WTC11 (cell line): ENCODE measurements at regions not wholly inside any gene's neighbourhood (a gene's known extent, or its start where the extent isn't known, plus 50 kb on each side); places are given as distances from the start of the nearest gene placed in this dataset.

Source experiments
- ATAC-seq: fragments of 200-7000 bp; cut with Tn5 transposase; 2 replicates; pipeline ENCODE4 v1.10.0; 2021; ENCODE audit warnings: mild to moderate bottlenecking, moderate library complexity
- CTCF ChIA-PET: fragments of 300-600 bp; sonication (Branson Sonifier 250); formaldehyde crosslinking; loops from one replicate; lab custom pipeline; 2021; ENCODE audit warnings: antibody characterized with exemption; lab: Charles Lee
- POLR2A ChIA-PET: fragments of 350-600 bp; sonication (Branson Sonifier 250); formaldehyde crosslinking; loops from one replicate; lab custom pipeline; 2021; ENCODE audit warnings: antibody characterized with exemption; lab: Charles Lee
- DNase-seq: peaks from one replicate; pipeline ENCODE4 v3.0.0; 2021; ENCODE audit warnings: low spot score
- H3K27ac Mint-ChIP-seq: 2 replicates; pipeline ENCODE4 v1.8.0; 2021; ENCODE audit warnings: mixed read lengths
- H3K27me3 Mint-ChIP-seq: 2 replicates; pipeline ENCODE4 v1.8.0; 2021; ENCODE audit warnings: low read depth, mild to moderate bottlenecking, moderate library complexity, mixed read lengths
- H3K36me3 Mint-ChIP-seq: 2 replicates; pipeline ENCODE4 v1.8.0; 2021; ENCODE audit warnings: mixed read lengths
- H3K4me1 Mint-ChIP-seq: 2 replicates; pipeline ENCODE4 v1.8.0; 2022; ENCODE audit warnings: mixed read lengths
- H3K4me3 Mint-ChIP-seq: 2 replicates; pipeline ENCODE4 v1.8.0; 2021; ENCODE audit warnings: mild to moderate bottlenecking, moderate library complexity, mixed read lengths
- H3K9me3 Mint-ChIP-seq: 2 replicates; pipeline ENCODE4 v1.8.0; 2021; ENCODE audit warnings: mixed read lengths
- ATF1 ChIP-seq: sonication (generic); formaldehyde crosslinking; IDR thresholded peaks from 2 replicates; pipeline ENCODE4 v1.8.1; 2023; ENCODE audit warnings: mild to moderate bottlenecking, moderate library complexity, missing genetic modification reagents
- CBFB ChIP-seq: sonication (generic); formaldehyde crosslinking; IDR thresholded peaks from 2 replicates; pipeline ENCODE4 v1.8.1; 2022; ENCODE audit warnings: mild to moderate bottlenecking, low read depth, missing genetic modification reagents
- ELF4 ChIP-seq: sonication (generic); formaldehyde crosslinking; IDR thresholded peaks from 2 replicates; pipeline ENCODE4 v1.8.1; 2022; ENCODE audit warnings: low read depth, mild to moderate bottlenecking, moderate library complexity, missing genetic modification reagents
- FOXP1 ChIP-seq: sonication (generic); formaldehyde crosslinking; IDR thresholded peaks from 2 replicates; pipeline ENCODE4 v1.8.0; 2022; ENCODE audit warnings: missing genetic modification reagents, mild to moderate bottlenecking, moderate library complexity, borderline replicate concordance
- GABPB1 ChIP-seq: sonication (generic); formaldehyde crosslinking; IDR thresholded peaks from 2 replicates; pipeline ENCODE4 v1.8.1; 2023; ENCODE audit warnings: mild to moderate bottlenecking, missing genetic modification reagents
- GTF2I ChIP-seq: fragments of 250-450 bp; sonication (Bioruptor Pico); conservative IDR thresholded peaks from 2 replicates; pipeline ENCODE4 v1.4.0; 2021; ENCODE audit warnings: mild to moderate bottlenecking
- OVOL2 ChIP-seq: fragments of 250-450 bp; sonication (Bioruptor Pico); IDR thresholded peaks from 2 replicates; pipeline ENCODE4 v1.9.0; 2021; ENCODE audit warnings: mild to moderate bottlenecking, borderline replicate concordance
- SMAD3 ChIP-seq: sonication (generic); formaldehyde crosslinking; IDR thresholded peaks from 2 replicates; pipeline ENCODE4 v1.8.0; 2022; ENCODE audit warnings: missing genetic modification reagents, mild to moderate bottlenecking, borderline replicate concordance
- ZNF121 ChIP-seq: sonication (generic); formaldehyde crosslinking; IDR thresholded peaks from 2 replicates; pipeline ENCODE4 v1.8.0; 2023; ENCODE audit warnings: missing genetic modification reagents
- ZNF138 ChIP-seq: sonication (generic); formaldehyde crosslinking; conservative IDR thresholded peaks from 2 replicates; pipeline ENCODE4 v1.8.1; 2022; ENCODE audit warnings: mild to moderate bottlenecking, moderate library complexity, missing genetic modification reagents
- TF ChIP-seq, protein P1 (sequence below): sonication (generic); formaldehyde crosslinking; IDR thresholded peaks from 2 replicates; pipeline ENCODE4 v1.8.0; 2022; ENCODE audit warnings: mild to moderate bottlenecking, missing genetic modification reagents
- TF ChIP-seq, protein P2 (sequence below): sonication (generic); formaldehyde crosslinking; IDR thresholded peaks from 2 replicates; pipeline ENCODE4 v1.8.1; 2023; ENCODE audit warnings: mild to moderate bottlenecking, moderate library complexity, missing genetic modification reagents
- TF ChIP-seq, protein P3 (sequence below): fragments of 250-450 bp; sonication (Bioruptor Pico); conservative IDR thresholded peaks from 2 replicates; pipeline ENCODE4 v1.9.0; 2021; ENCODE audit warnings: mild to moderate bottlenecking
- TF ChIP-seq, protein P4 (sequence below): fragments of 250-450 bp; sonication (Bioruptor Pico); IDR thresholded peaks from 2 replicates; pipeline ENCODE4 v1.9.0; 2021; ENCODE audit warnings: moderate library complexity, mild to moderate bottlenecking, inconsistent platforms, borderline replicate concordance
- TF ChIP-seq, protein P5 (sequence below): sonication (generic); formaldehyde crosslinking; IDR thresholded peaks from 2 replicates; pipeline ENCODE4 v1.8.1; 2022; ENCODE audit warnings: missing genetic modification reagents, borderline replicate concordance
- TF ChIP-seq, protein P6 (sequence below): sonication (generic); formaldehyde crosslinking; IDR thresholded peaks from 2 replicates; pipeline ENCODE4 v1.8.0; 2022; ENCODE audit warnings: missing genetic modification reagents
- TF ChIP-seq, protein P7 (sequence below): sonication (generic); formaldehyde crosslinking; IDR thresholded peaks from 2 replicates; pipeline ENCODE4 v1.8.1; 2022; ENCODE audit warnings: mild to moderate bottlenecking, moderate library complexity, missing genetic modification reagents
- TF ChIP-seq, protein P8 (sequence below): sonication (generic); formaldehyde crosslinking; IDR thresholded peaks from 2 replicates; pipeline ENCODE4 v1.8.0; 2023; ENCODE audit warnings: missing genetic modification reagents, mild to moderate bottlenecking, borderline replicate concordance

DNA sequence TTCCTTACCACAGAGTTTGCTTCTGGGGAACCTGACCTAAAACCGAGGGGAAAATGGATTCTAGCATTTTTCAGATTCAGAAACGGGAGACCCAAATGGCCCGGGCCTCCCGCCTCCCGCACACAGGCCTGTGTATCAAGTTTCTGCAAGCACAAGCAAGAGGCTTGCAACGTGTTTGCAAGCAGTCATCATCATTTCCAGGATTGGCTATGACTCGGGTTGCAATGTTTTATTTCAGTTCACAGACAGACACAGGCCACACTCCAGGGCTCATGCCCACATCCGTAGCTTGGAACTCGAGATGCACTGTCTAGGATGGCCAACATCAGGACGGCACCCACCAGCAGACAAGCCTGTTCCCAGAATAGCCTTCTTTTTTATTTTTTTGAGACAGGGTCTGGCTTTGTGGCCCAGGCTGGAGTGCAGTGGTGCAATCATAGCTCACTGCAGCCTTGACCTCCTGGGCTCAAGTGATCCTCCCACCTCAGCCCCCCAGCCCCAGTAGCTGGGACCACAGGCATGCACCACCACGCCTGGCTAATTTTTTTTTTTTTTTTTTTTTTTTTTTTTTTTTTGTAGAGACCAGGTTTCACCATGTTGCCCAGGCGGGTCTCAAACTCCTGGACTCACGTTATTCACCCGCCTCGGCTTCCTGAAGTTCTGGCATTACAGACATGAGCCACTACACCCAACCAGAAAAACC, 68.1 kb upstream of the FOXK1 start (continued):
- TF ChIP-seq ELF4 (CRISPR knock-in tag) (no peak), GTF2I (no peak), GABPB1 (CRISPR knock-in tag) (no peak), FOXP1 (no peak)
- TF ChIP-seq, protein P1, sequence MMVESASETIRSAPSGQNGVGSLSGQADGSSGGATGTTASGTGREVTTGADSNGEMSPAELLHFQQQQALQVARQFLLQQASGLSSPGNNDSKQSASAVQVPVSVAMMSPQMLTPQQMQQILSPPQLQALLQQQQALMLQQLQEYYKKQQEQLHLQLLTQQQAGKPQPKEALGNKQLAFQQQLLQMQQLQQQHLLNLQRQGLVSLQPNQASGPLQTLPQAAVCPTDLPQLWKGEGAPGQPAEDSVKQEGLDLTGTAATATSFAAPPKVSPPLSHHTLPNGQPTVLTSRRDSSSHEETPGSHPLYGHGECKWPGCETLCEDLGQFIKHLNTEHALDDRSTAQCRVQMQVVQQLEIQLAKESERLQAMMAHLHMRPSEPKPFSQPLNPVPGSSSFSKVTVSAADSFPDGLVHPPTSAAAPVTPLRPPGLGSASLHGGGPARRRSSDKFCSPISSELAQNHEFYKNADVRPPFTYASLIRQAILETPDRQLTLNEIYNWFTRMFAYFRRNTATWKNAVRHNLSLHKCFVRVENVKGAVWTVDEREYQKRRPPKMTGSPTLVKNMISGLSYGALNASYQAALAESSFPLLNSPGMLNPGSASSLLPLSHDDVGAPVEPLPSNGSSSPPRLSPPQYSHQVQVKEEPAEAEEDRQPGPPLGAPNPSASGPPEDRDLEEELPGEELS (CRISPR knock-in tag), result no peak

DNA sequence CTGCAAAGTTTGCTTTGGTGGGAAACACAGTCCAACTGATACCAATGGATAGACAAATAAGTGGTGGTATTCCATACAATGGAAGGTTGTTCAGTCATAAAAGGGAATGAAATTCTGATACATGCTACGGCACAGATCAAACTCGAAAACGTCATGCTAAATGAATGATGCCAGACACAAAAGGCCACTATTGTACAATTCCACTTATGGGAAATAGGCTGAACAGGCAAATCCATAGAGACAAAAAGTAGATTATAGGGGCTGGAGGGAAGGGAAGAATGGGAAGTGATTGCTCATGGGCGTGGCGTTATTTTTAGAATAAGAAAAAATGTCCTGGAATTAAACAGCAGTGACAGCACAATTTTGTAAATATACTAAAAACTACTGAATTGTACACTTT, 66.0 kb upstream of the FOXK1 start:
- no peak overlapping the region for H3K4me3 Mint-ChIP-seq
- no peak for DNase-seq
- H3K27ac Mint-ChIP-seq, result no peak overlapping the region
- ATAC-seq, result no peak
- no peaks in the 10 kb centered on the region for H3K36me3 Mint-ChIP-seq
- CTCF ChIA-PET, result no interaction called here
- no peaks in the 10 kb centered on the region for H3K27me3 Mint-ChIP-seq
- POLR2A ChIA-PET, result no interaction called here
- peaks cover 14% of the 10 kb centered on the region for H3K4me1 Mint-ChIP-seq
- peaks cover 10% of the 10 kb centered on the region for H3K9me3 Mint-ChIP-seq
- TF ChIP-seq, protein P2, sequence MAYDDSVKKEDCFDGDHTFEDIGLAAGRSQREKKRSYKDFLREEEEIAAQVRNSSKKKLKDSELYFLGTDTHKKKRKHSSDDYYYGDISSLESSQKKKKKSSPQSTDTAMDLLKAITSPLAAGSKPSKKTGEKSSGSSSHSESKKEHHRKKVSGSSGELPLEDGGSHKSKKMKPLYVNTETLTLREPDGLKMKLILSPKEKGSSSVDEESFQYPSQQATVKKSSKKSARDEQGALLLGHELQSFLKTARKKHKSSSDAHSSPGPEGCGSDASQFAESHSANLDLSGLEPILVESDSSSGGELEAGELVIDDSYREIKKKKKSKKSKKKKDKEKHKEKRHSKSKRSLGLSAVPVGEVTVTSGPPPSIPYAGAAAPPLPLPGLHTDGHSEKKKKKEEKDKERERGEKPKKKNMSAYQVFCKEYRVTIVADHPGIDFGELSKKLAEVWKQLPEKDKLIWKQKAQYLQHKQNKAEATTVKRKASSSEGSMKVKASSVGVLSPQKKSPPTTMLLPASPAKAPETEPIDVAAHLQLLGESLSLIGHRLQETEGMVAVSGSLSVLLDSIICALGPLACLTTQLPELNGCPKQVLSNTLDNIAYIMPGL (CRISPR knock-in tag), result no peak
- TF ChIP-seq CBFB (no peak), SMAD3 (CRISPR knock-in tag) (no peak), ZNF138 (CRISPR knock-in tag) (no peak), ATF1 (no peak), ZNF121 (CRISPR knock-in tag) (no peak), OVOL2 (CRISPR knock-in tag) (no peak)
- TF ChIP-seq, protein P3, sequence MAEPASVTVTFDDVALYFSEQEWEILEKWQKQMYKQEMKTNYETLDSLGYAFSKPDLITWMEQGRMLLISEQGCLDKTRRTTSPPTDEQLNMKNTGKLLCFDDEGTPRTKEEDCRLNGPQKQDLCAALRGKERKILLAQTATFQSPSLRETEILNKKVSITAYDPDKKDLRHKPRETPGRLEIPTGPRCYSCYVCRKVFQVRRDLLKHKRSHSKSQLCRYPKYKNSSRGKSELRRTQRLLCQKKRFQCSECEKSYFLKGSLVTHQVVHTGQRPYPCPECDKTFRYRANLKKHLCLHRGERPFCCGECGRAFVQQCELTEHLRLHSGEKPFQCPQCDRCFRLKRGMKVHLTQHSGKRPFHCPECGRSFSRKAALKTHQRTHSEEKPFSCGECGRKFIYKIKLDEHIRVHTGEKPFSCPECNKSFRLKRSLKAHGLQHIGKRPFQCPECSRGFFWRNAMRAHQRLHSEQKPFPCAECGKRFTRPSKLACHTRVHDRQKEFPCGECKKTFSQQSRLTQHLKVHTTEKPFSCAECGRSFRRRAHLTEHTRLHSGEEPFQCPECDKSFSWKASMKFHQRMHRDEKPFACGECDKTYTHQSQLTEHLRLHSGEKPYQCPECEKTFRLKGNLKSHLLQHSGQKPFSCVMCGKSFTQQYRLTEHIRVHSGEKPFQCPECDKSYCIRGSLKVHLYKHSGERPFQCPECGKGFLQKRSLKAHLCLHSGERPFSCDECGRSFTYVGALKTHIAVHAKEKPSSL (CRISPR knock-in tag), result no peak
- TF ChIP-seq, protein P4, sequence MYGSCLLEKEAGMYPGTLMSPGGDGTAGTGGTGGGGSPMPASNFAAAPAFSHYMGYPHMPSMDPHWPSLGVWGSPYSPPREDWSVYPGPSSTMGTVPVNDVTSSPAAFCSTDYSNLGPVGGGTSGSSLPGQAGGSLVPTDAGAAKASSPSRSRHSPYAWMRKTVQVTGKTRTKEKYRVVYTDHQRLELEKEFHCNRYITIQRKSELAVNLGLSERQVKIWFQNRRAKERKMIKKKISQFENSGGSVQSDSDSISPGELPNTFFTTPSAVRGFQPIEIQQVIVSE (CRISPR knock-in tag), result no peak
- TF ChIP-seq, protein P5, sequence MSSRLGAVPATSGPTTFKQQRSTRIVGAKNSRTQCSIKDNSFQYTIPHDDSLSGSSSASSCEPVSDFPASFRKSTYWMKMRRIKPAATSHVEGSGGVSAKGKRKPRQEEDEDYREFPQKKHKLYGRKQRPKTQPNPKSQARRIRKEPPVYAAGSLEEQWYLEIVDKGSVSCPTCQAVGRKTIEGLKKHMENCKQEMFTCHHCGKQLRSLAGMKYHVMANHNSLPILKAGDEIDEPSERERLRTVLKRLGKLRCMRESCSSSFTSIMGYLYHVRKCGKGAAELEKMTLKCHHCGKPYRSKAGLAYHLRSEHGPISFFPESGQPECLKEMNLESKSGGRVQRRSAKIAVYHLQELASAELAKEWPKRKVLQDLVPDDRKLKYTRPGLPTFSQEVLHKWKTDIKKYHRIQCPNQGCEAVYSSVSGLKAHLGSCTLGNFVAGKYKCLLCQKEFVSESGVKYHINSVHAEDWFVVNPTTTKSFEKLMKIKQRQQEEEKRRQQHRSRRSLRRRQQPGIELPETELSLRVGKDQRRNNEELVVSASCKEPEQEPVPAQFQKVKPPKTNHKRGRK (CRISPR knock-in tag), result no peak
- TF ChIP-seq, protein P6, sequence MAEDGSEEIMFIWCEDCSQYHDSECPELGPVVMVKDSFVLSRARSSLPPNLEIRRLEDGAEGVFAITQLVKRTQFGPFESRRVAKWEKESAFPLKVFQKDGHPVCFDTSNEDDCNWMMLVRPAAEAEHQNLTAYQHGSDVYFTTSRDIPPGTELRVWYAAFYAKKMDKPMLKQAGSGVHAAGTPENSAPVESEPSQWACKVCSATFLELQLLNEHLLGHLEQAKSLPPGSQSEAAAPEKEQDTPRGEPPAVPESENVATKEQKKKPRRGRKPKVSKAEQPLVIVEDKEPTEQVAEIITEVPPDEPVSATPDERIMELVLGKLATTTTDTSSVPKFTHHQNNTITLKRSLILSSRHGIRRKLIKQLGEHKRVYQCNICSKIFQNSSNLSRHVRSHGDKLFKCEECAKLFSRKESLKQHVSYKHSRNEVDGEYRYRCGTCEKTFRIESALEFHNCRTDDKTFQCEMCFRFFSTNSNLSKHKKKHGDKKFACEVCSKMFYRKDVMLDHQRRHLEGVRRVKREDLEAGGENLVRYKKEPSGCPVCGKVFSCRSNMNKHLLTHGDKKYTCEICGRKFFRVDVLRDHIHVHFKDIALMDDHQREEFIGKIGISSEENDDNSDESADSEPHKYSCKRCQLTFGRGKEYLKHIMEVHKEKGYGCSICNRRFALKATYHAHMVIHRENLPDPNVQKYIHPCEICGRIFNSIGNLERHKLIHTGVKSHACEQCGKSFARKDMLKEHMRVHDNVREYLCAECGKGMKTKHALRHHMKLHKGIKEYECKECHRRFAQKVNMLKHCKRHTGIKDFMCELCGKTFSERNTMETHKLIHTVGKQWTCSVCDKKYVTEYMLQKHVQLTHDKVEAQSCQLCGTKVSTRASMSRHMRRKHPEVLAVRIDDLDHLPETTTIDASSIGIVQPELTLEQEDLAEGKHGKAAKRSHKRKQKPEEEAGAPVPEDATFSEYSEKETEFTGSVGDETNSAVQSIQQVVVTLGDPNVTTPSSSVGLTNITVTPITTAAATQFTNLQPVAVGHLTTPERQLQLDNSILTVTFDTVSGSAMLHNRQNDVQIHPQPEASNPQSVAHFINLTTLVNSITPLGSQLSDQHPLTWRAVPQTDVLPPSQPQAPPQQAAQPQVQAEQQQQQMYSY (CRISPR knock-in tag), result no peak
- TF ChIP-seq, protein P7, sequence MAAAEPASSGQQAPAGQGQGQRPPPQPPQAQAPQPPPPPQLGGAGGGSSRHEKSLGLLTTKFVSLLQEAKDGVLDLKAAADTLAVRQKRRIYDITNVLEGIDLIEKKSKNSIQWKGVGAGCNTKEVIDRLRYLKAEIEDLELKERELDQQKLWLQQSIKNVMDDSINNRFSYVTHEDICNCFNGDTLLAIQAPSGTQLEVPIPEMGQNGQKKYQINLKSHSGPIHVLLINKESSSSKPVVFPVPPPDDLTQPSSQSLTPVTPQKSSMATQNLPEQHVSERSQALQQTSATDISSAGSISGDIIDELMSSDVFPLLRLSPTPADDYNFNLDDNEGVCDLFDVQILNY (CRISPR knock-in tag), result no peak
- TF ChIP-seq, protein P8, sequence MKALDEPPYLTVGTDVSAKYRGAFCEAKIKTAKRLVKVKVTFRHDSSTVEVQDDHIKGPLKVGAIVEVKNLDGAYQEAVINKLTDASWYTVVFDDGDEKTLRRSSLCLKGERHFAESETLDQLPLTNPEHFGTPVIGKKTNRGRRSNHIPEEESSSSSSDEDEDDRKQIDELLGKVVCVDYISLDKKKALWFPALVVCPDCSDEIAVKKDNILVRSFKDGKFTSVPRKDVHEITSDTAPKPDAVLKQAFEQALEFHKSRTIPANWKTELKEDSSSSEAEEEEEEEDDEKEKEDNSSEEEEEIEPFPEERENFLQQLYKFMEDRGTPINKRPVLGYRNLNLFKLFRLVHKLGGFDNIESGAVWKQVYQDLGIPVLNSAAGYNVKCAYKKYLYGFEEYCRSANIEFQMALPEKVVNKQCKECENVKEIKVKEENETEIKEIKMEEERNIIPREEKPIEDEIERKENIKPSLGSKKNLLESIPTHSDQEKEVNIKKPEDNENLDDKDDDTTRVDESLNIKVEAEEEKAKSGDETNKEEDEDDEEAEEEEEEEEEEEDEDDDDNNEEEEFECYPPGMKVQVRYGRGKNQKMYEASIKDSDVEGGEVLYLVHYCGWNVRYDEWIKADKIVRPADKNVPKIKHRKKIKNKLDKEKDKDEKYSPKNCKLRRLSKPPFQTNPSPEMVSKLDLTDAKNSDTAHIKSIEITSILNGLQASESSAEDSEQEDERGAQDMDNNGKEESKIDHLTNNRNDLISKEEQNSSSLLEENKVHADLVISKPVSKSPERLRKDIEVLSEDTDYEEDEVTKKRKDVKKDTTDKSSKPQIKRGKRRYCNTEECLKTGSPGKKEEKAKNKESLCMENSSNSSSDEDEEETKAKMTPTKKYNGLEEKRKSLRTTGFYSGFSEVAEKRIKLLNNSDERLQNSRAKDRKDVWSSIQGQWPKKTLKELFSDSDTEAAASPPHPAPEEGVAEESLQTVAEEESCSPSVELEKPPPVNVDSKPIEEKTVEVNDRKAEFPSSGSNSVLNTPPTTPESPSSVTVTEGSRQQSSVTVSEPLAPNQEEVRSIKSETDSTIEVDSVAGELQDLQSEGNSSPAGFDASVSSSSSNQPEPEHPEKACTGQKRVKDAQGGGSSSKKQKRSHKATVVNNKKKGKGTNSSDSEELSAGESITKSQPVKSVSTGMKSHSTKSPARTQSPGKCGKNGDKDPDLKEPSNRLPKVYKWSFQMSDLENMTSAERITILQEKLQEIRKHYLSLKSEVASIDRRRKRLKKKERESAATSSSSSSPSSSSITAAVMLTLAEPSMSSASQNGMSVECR (CRISPR knock-in tag), result no peak
